Liver (tissue), 8 donors: ENCODE measurements at regions not wholly inside any gene's neighbourhood (a gene's known extent, or its start where the extent isn't known, plus 50 kb on each side); places are given as distances from the start of the nearest gene placed in this dataset.

ENCODE experiments used
- DNase-seq: peaks from one replicate; pipeline ENCODE4 v3.0.0-alpha.2; 2017; ENCODE audit warnings: low spot score
- H3K27ac ChIP-seq, 2 donors: one replicate each; pipeline ENCODE4 v1.7.0; 2013; ENCODE audit warnings: inconsistent platforms in 2 of 2, low read length in 2 of 2, control low read depth in 1 of 2, low read depth in 1 of 2, mild to moderate bottlenecking in 1 of 2
- H3K27me3 ChIP-seq, 4 donors: one replicate each; pipeline versions ENCODE4 v1.6.1 to v1.7.0; 2013; ENCODE audit warnings: low read length in 3 of 4, inconsistent platforms in 1 of 4, mild to moderate bottlenecking in 1 of 4, moderate library complexity in 1 of 4; ENCODE audit not compliant: control insufficient read depth in 4 of 4, insufficient read depth in 4 of 4
- H3K36me3 ChIP-seq, 4 donors: one replicate each; pipeline versions ENCODE4 v1.6.1 to v1.7.0; 2013; ENCODE audit warnings: low read length in 3 of 4, mild to moderate bottlenecking in 3 of 4, low read depth in 1 of 4, moderate library complexity in 1 of 4; ENCODE audit not compliant: control insufficient read depth in 4 of 4, insufficient read depth in 3 of 4
- H3K4me1 ChIP-seq, 4 donors: one replicate each; pipeline versions ENCODE4 v1.6.1 to v1.7.0; 2013; ENCODE audit warnings: low read length in 3 of 4, mild to moderate bottlenecking in 3 of 4, moderate library complexity in 1 of 4; ENCODE audit not compliant: control insufficient read depth in 4 of 4, insufficient read depth in 4 of 4
- H3K4me3 ChIP-seq, 3 donors: one replicate each; pipeline versions ENCODE4 v1.6.1 to v1.7.0; 2013; ENCODE audit warnings: low read length in 3 of 3, control low read depth in 1 of 3, low read depth in 1 of 3, mild to moderate bottlenecking in 1 of 3
- H3K9ac ChIP-seq, 2 donors: one replicate each; pipeline ENCODE4 v1.7.0; 2013; ENCODE audit warnings: low read length in 2 of 2, mild to moderate bottlenecking in 2 of 2, moderate library complexity in 2 of 2, control low read depth in 1 of 2, low read depth in 1 of 2
- H3K9me3 ChIP-seq, 4 donors: one replicate each; pipeline versions ENCODE4 v1.6.1 to v1.7.0; 2013; ENCODE audit warnings: low read length in 3 of 4; ENCODE audit not compliant: control insufficient read depth in 4 of 4
- ATF3 ChIP-seq: IDR thresholded peaks from 2 replicates; pipeline ENCODE4 v1.6.1; 2016; ENCODE audit warnings: antibody characterized with exemption
- CTCF ChIP-seq: fragments of 150-350 bp; IDR thresholded peaks from 2 replicates; pipeline ENCODE4 v1.5.1; 2017; ENCODE audit warnings: improper control_type of control experiment, low read depth, low read length; ENCODE audit not compliant: missing input control
- EGR1 ChIP-seq, 2 donors: IDR thresholded peaks; 2 replicates each; pipeline ENCODE4 v1.6.1; 2016 to 2018; ENCODE audit warnings: antibody characterized with exemption in 2 of 2, low read depth in 2 of 2
- FOXA1 ChIP-seq: IDR thresholded peaks from 2 replicates; pipeline ENCODE4 v1.6.1; 2016; ENCODE audit warnings: antibody characterized with exemption
- FOXA2 ChIP-seq: IDR thresholded peaks from 2 replicates; pipeline ENCODE4 v1.6.1; 2016; ENCODE audit warnings: antibody characterized with exemption
- GABPA ChIP-seq, 2 donors: IDR thresholded peaks in 1 of 2; conservative IDR thresholded peaks in 1 of 2; 2 replicates each; pipeline ENCODE4 v1.6.1; 2016; ENCODE audit warnings: antibody characterized with exemption in 2 of 2, mild to moderate bottlenecking in 1 of 2, moderate library complexity in 1 of 2
- HNF4G ChIP-seq: IDR thresholded peaks from 2 replicates; pipeline ENCODE4 v1.6.1; 2016; ENCODE audit warnings: antibody characterized with exemption
- JUND ChIP-seq, 2 donors: IDR thresholded peaks; 2 replicates each; pipeline ENCODE4 v1.6.1; 2016; ENCODE audit warnings: antibody characterized with exemption in 2 of 2
- MAX ChIP-seq: IDR thresholded peaks from 2 replicates; pipeline ENCODE4 v1.6.1; 2016; ENCODE audit warnings: antibody characterized with exemption
- RAD21 ChIP-seq, 2 donors: IDR thresholded peaks; 2 replicates each; pipeline ENCODE4 v1.6.1; 2016; ENCODE audit warnings: antibody characterized with exemption in 2 of 2, mild to moderate bottlenecking in 2 of 2
- REST ChIP-seq: IDR thresholded peaks from 2 replicates; pipeline ENCODE4 v1.6.1; 2016; ENCODE audit warnings: antibody characterized with exemption, mild to moderate bottlenecking
- RXRA ChIP-seq, 2 donors: IDR thresholded peaks; 2 replicates each; pipeline ENCODE4 v1.6.1; 2017 to 2018; ENCODE audit warnings: antibody characterized with exemption in 2 of 2, mild to moderate bottlenecking in 1 of 2
- SP1 ChIP-seq: IDR thresholded peaks from 2 replicates; pipeline ENCODE4 v1.6.1; 2018; ENCODE audit warnings: antibody characterized with exemption, mild to moderate bottlenecking
- TAF1 ChIP-seq: conservative IDR thresholded peaks from 2 replicates; pipeline ENCODE4 v1.6.1; 2016; ENCODE audit warnings: antibody characterized with exemption, mild to moderate bottlenecking
- ZBTB33 ChIP-seq: IDR thresholded peaks from 2 replicates; pipeline ENCODE4 v1.6.1; 2016; ENCODE audit warnings: antibody characterized with exemption
- WGBS: extraction: QIAGEN DNeasy Blood & Tissue Kit; methylation state at CpG from one replicate; pipeline ENCODE4 v1.1.7; 2013; 5-methylcytosine and 5-hydroxymethylcytosine counted together
- donor health status: healthy.
- donor health status: healthy.
- donor health status: healthy.
- donor health status: healthy.
- donor health status: healthy.

- no peak overlapping the region for H3K9ac ChIP-seq
- no peak overlapping the region for H3K4me3 ChIP-seq
- no peaks in the 10 kb centered on the region for H3K4me1 ChIP-seq
- H3K27ac ChIP-seq: no peak overlapping the region
- H3K27me3 ChIP-seq: peaks cover 0 to 2% (median 0%) of the 10 kb centered on the region in 4 donors
- no peaks in the 10 kb centered on the region for H3K36me3 ChIP-seq
- H3K9me3 ChIP-seq: no peaks in the 10 kb centered on the region
- DNase-seq: no peak
- TF ChIP-seq MAX: no peak
- no peak for TF ChIP-seq EGR1 (IDR thresholded peaks at IDR 0.05; ENCODE audit: low read depth in 2 of 2)
- TF ChIP-seq RXRA (IDR thresholded peaks at IDR 0.05): no peak
- 70% methylated on average over 6 of the region's 6 CpGs for WGBS
Measured at GRCh38 chr7:25067726-25068501, 57.1 kb downstream of the CYCS start.

GRCh38 chr7:25066253-25066652 is 58.8 kb downstream of the CYCS start:
- Histone ChIP-seq H3K4me3 (no peak overlapping the region), H3K36me3 (no peaks in the 10 kb centered on the region), H3K27ac (no peak overlapping the region), H3K9me3 (no peaks in the 10 kb centered on the region), H3K9ac (no peak overlapping the region), H3K27me3 (peaks cover 0 to 3% (median 0%) of the 10 kb centered on the region in 4 donors), H3K4me1 (no peaks in the 10 kb centered on the region)
- WGBS: 90% methylated on average over 1 of the region's 1 CpG
- no peak for DNase-seq
- TF ChIP-seq MAX (no peak), SP1 (no peak), REST (no peak), FOXA2 (no peak), RXRA (IDR thresholded peaks at IDR 0.05) (no peak), TAF1 (no peak)

GRCh38 chr7:25062380-25062779 is 62.7 kb downstream of the CYCS start:
- Histone ChIP-seq H3K27ac (no peak overlapping the region), H3K4me1 (no peaks in the 10 kb centered on the region), H3K9me3 (no peaks in the 10 kb centered on the region), H3K9ac (no peak overlapping the region), H3K36me3 (no peaks in the 10 kb centered on the region), H3K27me3 (peaks cover 0 to 3% (median 0%) of the 10 kb centered on the region in 4 donors), H3K4me3 (no peak overlapping the region)
- no peak for DNase-seq
- WGBS: 76% methylated on average over 4 of the region's 4 CpGs
- TF ChIP-seq REST: no peak
- TF ChIP-seq RXRA (IDR thresholded peaks at IDR 0.05): no peak
- no peak for TF ChIP-seq GABPA (IDR thresholded peaks at IDR 0.05 in 1 of 2, conservative IDR thresholded peaks at IDR 0.05 in 1 of 2)
- TF ChIP-seq FOXA1: no peak
- TF ChIP-seq SP1: no peak
- no peak for TF ChIP-seq ZBTB33
- TF ChIP-seq CTCF: no peak
- no peak for TF ChIP-seq JUND (IDR thresholded peaks at IDR 0.05)
- TF ChIP-seq ATF3: no peak
- no peak for TF ChIP-seq HNF4G
- no peak for TF ChIP-seq TAF1
- TF ChIP-seq RAD21 (IDR thresholded peaks at IDR 0.05): no peak
